ENCODE measurements at regions not wholly inside any gene's neighbourhood (a gene's known extent, or its start where the extent isn't known, plus 50 kb on each side); places are given as distances from the start of the nearest gene placed in this dataset.

DNA sequence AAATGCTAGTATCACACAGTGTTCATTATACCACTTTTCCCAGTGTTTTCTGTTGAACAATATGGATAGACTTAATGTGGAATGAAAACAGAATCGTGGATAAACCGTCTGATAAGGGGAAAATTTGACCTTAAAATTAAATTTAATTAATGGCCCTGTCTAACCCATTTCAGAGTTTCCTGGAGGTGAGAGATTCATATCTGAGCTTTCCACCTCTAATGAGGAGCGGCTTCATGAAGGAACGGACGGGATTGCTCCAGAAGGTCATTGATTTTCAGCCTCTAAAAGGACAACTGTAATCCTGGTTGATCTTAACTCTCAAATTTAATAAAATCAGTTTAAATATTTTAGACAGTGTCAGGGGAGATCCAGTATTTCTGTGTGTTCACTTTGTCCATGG, 874.9 kb downstream of the GRID1 start:
- TF ChIP-seq, protein P1, sequence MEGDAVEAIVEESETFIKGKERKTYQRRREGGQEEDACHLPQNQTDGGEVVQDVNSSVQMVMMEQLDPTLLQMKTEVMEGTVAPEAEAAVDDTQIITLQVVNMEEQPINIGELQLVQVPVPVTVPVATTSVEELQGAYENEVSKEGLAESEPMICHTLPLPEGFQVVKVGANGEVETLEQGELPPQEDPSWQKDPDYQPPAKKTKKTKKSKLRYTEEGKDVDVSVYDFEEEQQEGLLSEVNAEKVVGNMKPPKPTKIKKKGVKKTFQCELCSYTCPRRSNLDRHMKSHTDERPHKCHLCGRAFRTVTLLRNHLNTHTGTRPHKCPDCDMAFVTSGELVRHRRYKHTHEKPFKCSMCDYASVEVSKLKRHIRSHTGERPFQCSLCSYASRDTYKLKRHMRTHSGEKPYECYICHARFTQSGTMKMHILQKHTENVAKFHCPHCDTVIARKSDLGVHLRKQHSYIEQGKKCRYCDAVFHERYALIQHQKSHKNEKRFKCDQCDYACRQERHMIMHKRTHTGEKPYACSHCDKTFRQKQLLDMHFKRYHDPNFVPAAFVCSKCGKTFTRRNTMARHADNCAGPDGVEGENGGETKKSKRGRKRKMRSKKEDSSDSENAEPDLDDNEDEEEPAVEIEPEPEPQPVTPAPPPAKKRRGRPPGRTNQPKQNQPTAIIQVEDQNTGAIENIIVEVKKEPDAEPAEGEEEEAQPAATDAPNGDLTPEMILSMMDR (IDR thresholded peaks at IDR 0.05; ENCODE audit: poor library complexity), result no peak
- no peak for TF ChIP-seq EZH2 (IDR thresholded peaks at IDR 0.05; ENCODE audit: borderline replicate concordance)
